ENCODE measurements at regions not wholly inside any gene's neighbourhood (a gene's known extent, or its start where the extent isn't known, plus 50 kb on each side); places are given as distances from the start of the nearest gene placed in this dataset.

- no peak overlapping the region for H3K27ac ChIP-seq
- TF ChIP-seq CTCF (conservative IDR thresholded peaks at IDR 0.05) (no peak), ZFX (IDR thresholded peaks at IDR 0.05) (no peak)
Measured at GRCh38 chr6:112795316-112795715, 448.2 kb downstream of the RFPL4B start.

- no peak overlapping the region for H3K27ac ChIP-seq
- TF ChIP-seq ZFX (IDR thresholded peaks at IDR 0.05) (no peak), CTCF (conservative IDR thresholded peaks at IDR 0.05) (no peak)
Measured at GRCh38 chr6:112796712-112797111, 449.6 kb downstream of the RFPL4B start.

- TF ChIP-seq ZFX (IDR thresholded peaks at IDR 0.05), result no peak
- TF ChIP-seq CTCF (conservative IDR thresholded peaks at IDR 0.05), result no peak
- H3K27ac ChIP-seq, result no peak overlapping the region
Measured at GRCh38 chr6:112799889-112800288, 452.8 kb downstream of the RFPL4B start.

DNA sequence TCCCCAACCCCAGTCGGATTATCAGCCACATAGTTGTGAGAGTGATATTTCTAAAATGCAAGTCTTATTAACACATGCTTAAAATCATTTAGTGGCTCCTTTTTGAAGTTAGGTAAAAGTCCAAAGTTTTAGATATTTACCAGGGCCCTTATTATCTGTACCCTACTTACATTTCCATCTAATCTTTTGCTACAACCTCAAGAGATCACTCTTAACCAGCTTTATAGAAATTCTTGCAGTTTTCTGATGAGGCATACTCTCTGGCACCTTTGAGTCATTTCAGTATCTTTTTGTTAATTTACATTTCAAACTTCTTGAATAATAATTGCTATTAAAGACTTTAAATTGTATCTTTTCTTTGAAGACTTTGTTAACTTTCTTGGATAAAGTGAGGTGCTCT is 453.3 kb downstream of the RFPL4B start:
- no peak overlapping the region for H3K27ac ChIP-seq
- TF ChIP-seq CTCF (conservative IDR thresholded peaks at IDR 0.05) (no peak), ZFX (IDR thresholded peaks at IDR 0.05) (no peak)

- TF ChIP-seq ZFX (IDR thresholded peaks at IDR 0.05) (no peak), CTCF (conservative IDR thresholded peaks at IDR 0.05) (no peak)
- H3K27ac ChIP-seq, result no peak overlapping the region
Measured at GRCh38 chr6:112800916-112801315, 453.8 kb downstream of the RFPL4B start.

DNA sequence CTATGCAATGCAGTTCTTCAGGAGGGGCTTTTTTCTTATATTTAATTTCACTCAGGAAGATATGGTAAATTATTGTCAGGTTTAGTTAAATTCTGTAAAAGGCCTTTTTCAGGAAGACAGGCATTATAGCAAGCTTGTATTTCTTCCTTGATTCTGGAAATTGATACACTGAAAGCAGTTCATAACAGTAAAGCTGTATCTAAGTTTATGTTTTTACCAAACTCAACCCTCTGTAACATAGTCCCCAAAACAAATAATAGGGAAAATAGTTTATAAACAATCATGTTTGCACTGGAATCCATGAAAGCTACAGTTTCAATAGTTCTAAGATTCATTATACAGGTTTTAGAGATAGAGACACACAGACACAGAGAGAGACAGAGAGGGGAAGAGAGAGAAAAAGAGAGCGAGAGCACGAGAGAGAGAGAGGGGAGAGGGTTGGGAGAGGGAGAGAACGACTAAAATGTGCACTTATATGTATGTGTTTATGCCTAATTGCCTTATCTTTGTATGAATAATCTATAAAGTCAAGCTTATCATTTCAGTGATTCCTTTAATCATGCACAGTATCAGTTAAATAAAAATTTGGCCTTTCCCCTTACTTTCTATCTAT is 454.4 kb downstream of the RFPL4B start:
- no peak overlapping the region for H3K27ac ChIP-seq
- no peak for TF ChIP-seq ZFX (IDR thresholded peaks at IDR 0.05)
- no peak for TF ChIP-seq CTCF (conservative IDR thresholded peaks at IDR 0.05)

DNA sequence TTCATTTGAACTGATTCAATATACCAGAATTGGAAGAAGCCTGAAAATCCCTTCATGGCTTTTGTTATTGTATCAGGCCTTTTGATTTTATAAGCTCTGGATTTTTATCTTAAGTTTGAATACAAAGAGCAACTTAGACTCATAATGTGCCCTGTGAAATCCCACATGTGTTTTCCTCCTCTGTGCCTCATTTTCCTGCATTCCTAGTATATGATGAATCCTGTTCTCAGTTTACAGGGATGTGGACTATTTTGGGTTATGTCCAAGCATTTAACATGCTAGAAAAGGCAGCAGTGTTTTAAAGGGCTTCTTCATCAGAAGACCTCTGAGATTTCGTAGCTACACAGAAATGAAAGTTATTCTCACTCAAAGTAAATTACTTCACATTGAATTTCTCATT is 455.0 kb downstream of the RFPL4B start:
- no peak overlapping the region for H3K27ac ChIP-seq
- no peak for TF ChIP-seq CTCF (conservative IDR thresholded peaks at IDR 0.05)
- TF ChIP-seq ZFX (IDR thresholded peaks at IDR 0.05), result no peak

Measured in C4-2B (cell line).